DMS114 treated with DMSO at 0.1 percent for 48 hours (cell line): ENCODE measurements at regions not wholly inside any gene's neighbourhood (a gene's known extent, or its start where the extent isn't known, plus 50 kb on each side); places are given as distances from the start of the nearest gene placed in this dataset.
"Not testable (repeated sequence)": the region's sequence is repeated elsewhere in the genome, so short reads cannot be mapped to it uniquely, and the experiment has no call there.

ENCODE experiments used
- DNase-seq: peaks from one replicate; lab custom pipeline; 2025; ENCODE audit not compliant: unreplicated experiment; lab: John Stamatoyannopoulos, UW

- DNase-seq, result not testable (repeated sequence)
Observed at GRCh38 chr7:57740126-57740525, 290.1 kb downstream of the ZNF716 start.

GRCh38 chr7:57769131-57769530, 319.2 kb downstream of the ZNF716 start:
- DNase-seq, result no peak

DNA sequence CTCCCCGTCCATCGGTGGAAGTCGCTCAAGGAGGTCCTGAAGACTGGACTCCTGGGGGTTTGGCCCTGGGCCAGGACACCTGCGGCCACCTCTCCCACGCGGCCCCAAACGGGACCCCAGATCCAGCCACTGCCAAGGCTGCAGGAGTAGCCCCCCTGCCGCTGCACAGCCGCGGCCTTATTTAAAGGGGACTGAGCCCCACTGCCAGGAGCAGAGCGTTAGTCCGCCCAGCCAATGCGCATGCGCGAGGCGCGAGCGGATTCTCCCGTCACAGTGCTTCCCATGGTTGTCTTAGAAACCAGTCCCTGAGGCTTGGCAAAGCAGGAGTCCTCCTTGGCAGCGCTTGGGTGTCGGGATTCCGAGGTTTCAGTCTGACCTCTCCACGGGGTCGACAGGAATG, 320.0 kb downstream of the ZNF716 start:
- DNase-seq, result no peak

- no peak for DNase-seq
Observed at GRCh38 chr7:57772126-57772924, 322.3 kb downstream of the ZNF716 start.

- no peak for DNase-seq
Observed at GRCh38 chr7:57774300-57774699, 324.3 kb downstream of the ZNF716 start.

- DNase-seq, result no peak
Observed at GRCh38 chr7:57775396-57776088, 325.6 kb downstream of the ZNF716 start.

DNA sequence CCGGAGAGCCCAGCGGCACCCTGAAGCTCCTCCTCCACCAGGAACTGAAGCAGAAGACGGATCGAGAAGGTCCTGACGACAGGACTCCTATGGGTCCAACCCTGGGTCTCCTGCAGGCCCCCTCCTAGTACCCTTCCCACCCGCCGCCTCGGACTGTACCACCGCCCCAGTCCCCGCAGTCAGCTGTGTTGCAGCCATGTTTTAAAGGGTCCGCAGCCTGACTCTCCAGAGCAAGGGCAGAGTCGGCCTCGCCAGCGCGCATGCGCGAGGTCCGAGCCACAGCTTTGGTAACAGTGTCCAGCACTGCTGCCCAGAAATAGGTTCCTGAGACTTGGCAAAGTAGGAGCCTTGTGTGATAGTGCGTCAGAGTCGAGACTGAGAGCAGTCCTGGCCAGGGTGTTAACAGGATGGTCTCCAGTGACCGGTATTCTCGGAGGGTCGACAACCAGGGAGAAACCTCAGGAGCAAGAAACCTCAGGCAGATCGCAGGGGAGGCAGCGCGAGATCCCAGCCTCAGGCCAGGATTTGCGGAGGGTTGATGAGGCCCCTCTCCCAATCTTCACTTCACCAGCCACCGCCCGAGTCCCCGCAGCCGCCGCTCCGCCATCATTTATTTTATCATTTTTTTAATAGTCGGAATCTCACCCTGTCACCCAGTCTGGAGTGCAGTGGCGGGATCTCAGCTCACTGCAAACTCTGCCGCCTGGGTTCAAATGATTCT, 326.3 kb downstream of the ZNF716 start:
- DNase-seq, result not testable (repeated sequence)

DNA sequence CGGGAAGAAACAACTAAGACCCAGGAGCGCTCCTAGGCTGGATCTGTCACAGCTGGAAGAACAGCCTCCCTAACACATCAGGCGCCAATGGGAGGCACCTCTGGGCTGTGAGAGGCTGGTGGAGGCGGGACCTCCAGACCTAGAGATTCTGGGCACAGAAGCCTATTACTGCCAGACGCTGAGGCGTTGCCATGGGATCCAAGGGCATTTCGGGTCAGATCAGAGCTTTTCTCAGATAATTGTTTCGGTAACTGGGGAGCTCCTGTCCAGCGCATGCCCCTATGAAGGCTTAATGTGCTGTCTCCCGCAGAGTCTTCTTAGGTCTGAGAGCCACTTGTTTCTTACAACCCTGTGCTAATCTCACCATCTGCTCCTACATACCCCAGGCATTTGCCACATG, 339.2 kb downstream of the ZNF716 start:
- DNase-seq, result no peak

- DNase-seq, result no peak
Observed at GRCh38 chr7:57819491-57819981, 369.6 kb downstream of the ZNF716 start.

DNA sequence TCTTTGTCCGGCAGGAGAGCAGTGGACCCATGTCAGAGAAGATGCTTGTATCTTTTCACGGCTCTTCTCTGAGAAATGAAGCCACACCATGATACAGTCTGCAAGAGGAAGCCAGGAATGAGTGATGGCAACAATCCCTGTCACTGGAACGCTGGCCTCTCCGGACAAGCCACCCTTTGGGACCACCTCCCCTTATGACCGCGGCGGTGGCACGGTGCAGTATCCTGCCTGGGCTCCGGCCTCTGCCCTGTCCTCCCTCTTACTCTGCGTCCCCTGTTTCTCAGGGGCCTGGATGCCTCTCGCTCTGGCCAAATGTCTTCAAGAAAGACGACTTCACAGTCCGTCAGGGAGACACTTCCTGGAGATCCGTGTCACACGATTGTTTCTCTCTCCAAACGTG, 370.5 kb downstream of the ZNF716 start:
- no peak for DNase-seq

DNA sequence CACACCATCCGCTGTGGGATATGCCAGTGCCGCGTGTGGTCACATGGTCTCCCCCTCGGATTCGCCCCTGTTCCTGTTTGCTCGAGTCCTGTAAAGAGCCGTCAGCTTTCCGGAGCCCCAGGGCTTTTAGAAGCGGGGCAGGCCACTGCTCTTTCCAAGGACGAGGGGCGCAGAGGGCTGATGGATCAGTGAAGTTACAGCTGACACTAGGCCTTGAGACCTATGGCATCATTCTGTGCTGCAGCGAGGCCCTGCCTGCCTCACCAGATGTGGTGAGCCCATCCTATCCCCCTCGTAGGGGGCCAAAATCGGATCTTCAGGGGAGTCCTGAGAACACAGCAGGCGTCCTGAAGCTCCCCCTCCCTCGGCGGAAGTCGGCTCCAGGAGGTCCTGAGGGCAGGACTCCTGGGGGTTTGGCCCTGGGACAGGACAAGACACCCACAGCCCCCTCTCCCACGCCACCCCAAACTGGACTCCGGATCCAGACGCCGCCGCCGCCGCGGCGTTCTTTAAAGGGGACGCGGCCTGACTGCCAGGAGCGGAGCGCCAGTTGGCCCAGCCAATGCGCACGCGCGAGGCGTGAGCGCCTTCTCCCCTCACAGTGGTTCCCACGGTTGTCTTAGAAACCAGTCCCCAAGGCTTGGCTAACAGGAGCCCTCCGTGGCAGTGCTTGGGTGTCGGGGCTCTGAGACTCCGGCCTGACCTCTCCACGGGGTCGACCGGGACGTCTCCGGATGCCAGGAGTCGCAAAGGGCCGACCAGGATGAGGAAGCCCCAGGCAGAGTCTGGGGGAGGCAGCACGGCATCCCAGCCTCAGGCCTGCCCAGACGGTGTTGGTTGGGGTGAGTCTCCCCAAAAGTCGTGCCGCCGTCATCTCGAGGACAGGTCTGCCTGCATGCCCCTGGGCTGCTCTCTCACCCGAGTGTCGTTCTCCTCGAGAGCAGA, 371.7 kb downstream of the ZNF716 start:
- DNase-seq, result no peak

- DNase-seq, result not testable (repeated sequence)
Observed at GRCh38 chr7:57826548-57826947, 376.6 kb downstream of the ZNF716 start.

- not testable (repeated sequence) for DNase-seq
Observed at GRCh38 chr7:57835161-57835560, 385.2 kb downstream of the ZNF716 start.

- not testable (repeated sequence) for DNase-seq
Observed at GRCh38 chr7:57839152-57839551, 389.2 kb downstream of the ZNF716 start.

- DNase-seq, result peak; percentile 49
Observed at GRCh38 chr7:57867884-57868701, 418.1 kb downstream of the ZNF716 start.

- DNase-seq, result peak; percentile 64
Observed at GRCh38 chr7:57868771-57869483, 418.9 kb downstream of the ZNF716 start.
